HG03558 (cell line): ENCODE measurements at regions not wholly inside any gene's neighbourhood (a gene's known extent, or its start where the extent isn't known, plus 50 kb on each side); places are given as distances from the start of the nearest gene placed in this dataset.

Experiments used
- ATAC-seq: cut with Tn5 transposase; IDR thresholded peaks from one replicate; pipeline ENCODE4 v1.9.1; 2021; ENCODE audit warnings: moderate number of reproducible peaks; ENCODE audit not compliant: unreplicated experiment; ENCODE audit errors: extremely low read depth

DNA sequence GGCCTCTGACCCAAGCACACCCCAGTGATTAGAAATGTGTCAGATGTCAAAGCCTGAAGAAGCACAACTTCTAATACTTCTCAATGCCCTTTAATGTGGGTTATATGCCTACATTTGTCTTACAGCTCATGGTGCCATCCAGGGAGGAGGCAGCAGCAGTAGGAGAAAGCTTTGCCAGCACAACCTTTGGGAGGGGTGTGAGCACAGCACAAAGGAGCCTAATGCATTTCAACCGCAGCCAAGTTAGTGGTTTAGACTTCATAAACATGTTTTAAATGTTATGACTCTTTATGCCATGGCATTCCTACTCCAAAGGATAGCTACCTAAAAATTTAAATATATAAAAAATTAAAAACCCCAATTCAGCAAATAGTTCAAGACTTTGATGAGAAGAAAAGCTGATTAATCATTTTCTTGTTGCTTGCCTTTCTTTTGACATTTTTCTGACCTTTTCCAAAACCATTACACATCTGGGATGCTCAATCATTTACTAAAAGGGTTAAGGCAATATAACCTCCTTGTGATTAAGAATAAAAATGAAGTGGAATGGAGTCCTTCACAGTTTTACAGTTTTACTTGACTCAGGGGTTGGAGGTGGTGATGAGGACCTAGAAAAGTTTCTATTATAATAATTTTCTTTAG, 142.7 kb downstream of the DLEU7 start:
- no peak for ATAC-seq

DNA sequence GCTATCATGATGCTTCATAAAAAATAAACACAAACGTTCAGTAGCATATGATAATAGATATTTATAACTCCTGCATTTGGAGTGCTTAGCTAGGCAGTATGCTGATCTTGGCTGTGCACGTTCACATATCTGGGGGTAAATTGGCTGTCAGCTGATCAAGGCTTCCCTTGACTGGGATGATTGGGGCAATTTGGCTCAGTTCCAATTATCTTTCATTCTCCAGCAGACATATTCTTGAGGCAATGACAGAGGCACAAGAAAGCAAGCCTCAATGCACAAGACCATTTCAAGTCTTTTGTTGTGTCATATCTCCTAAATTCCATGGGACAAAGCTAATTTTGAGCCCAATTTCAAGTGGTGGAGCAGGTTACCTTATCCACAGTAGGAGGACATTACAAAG, 142.0 kb downstream of the DLEU7 start:
- ATAC-seq, result no peak

DNA sequence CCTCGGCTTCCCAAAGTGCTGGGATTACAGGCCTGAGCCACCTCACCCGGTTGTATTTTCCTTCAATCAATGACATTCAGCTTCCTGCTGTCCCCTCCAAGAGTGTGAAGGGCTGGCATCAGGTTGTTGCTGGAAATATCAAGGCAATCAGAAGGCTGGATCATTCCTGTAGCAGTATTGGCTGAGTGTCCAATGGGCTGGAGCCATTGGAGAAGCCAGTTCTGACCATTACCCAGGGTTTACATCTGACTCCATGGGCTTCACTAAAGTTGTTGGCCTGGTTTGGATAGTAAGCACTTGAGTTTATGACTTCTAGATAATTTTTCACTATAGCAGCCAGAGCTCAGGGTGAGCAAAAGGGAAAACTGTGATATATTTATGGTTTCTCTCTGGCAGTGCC, 137.0 kb downstream of the DLEU7 start:
- no peak for ATAC-seq

DNA sequence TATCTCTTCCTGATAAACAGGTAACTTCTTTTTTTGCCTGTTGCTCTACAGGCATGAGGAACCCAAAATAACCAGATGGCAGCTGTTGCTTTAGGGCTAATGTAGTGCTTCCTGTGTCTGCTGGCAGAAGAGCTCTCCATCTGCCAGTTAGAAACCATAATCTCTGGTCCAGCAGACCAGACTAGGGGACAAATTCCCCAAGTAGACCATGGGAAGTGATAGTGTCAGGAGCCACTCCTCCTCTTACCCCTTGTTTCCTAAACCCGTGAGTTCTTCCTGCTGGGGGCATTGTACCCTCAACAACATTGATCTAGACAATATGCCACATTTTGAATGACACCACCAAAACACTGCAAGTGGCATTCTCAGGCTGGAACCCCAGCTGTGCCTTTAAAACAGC, 135.9 kb downstream of the DLEU7 start:
- no peak for ATAC-seq

DNA sequence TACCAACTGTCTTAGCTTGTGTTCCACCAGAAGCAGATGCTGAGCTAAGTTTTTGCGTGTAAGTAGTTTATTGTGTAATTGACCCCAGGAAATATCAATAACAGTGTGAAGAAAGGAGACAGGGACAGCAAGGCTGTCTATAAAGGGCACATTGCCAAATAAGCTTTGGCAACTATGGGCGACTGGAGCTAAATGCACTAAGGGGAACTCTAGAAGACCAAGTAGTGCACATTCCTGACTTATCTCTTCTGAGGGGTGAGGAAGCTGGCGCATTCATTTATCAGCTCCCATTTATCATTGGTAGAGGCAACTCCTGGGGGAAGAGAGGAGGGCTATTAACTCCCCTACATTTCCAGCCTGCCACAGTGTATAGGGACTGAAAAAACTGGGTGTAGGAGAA, 135.0 kb downstream of the DLEU7 start:
- no peak for ATAC-seq

DNA sequence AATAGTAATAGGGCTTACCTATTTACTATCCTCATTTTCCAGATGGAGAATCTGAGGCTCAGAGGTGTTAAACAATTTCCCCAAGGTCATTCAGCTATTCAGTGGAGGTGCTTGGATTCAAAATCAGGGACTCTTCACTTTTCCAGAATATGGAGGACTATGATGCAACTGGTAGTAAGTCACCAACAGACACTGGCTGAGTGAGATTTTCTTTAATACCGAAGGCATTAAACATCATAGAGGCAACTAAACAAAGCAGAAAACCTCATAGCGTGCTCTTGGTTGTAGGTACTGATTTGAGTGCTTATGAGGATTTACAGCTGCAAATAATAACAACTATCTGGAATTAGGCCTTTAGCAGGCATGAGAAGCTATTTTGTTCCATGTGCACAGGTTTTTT, 134.4 kb downstream of the DLEU7 start:
- no peak for ATAC-seq

DNA sequence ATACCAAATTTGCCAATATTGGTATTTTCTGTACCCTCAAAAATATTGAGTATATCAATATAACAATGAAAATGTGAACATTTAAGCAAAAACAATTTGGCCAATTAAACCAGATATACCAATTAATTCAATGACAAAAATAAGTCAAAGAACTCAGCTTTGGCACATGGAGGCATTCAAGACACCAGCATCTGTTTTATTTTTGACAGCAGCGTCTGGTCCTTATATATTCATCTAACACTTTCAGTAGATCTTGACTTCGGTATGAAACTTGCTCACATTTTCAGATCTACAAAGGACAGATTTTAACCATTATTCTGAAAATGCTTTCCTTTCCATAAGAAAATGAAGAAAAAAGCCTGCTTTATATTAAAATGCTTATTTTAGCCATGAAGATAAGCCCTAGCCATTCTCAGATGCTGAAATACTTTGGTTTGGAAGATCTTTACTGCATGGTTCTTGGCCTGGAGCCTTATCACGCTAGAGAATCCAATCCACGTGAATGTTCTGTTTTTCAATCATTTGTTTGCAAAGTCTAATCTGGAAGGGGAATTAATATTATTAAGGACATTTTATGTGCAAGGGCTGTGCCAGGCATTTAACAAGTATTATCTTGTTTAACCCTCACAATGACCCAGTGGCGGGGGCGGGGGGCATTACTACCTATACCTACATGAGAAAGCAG, 132.2 kb downstream of the DLEU7 start:
- ATAC-seq, result no peak

DNA sequence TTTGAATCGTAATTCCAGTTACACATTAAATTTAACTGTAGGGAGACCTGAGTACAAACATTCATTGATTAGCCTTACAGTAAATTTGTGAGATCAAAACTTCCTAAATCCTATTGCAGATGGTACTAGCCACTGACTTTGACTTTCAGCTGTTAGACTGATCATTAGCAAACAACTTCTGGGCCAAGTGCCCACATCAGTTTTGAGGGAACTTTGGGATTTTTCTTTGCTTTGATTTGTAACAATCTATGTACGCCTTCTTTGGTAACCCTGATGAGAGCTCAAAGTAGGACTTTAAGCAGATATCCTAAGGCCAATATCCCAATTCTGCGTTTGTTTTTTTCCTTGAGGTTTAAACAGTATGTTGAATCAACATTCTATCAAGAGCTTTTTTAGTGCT, 131.5 kb downstream of the DLEU7 start:
- ATAC-seq, result no peak

DNA sequence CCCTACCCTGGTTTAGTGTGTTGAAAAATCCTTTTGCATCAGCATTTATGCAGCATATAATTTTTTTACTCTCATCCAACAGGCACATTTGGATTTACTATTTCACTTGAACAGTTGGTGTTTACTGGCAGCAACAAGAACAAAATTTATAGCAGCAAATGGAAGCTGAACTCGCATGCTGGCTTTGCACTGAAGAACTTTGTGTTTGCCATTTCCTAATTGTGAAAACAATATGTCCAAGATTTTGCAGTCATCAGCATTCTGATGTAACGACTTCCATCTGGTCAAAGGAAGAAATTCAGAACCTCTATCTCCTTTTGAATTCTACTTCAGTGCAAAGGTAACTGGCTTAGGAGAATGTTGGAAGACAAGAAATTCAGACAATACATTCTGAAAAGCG, 131.0 kb downstream of the DLEU7 start:
- ATAC-seq, result no peak

DNA sequence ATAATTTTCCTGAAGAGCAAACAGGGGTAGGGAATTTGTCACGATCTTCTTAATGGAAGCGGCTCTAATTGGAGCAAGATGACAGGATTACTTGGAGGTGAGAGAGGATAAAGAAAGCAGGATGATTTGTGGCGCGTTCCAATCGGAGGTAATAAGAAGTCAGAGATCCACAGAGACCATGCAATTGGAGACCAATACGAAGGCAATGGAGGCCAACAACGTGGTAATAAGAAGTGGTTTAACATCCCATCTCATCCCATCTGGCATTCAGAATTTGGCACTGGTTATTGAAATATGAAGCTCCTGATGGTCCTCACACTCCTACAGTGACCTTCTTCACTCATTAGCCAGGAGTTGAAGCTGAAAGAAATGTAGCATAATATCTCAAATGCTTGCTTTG, 130.6 kb downstream of the DLEU7 start:
- ATAC-seq, result no peak

DNA sequence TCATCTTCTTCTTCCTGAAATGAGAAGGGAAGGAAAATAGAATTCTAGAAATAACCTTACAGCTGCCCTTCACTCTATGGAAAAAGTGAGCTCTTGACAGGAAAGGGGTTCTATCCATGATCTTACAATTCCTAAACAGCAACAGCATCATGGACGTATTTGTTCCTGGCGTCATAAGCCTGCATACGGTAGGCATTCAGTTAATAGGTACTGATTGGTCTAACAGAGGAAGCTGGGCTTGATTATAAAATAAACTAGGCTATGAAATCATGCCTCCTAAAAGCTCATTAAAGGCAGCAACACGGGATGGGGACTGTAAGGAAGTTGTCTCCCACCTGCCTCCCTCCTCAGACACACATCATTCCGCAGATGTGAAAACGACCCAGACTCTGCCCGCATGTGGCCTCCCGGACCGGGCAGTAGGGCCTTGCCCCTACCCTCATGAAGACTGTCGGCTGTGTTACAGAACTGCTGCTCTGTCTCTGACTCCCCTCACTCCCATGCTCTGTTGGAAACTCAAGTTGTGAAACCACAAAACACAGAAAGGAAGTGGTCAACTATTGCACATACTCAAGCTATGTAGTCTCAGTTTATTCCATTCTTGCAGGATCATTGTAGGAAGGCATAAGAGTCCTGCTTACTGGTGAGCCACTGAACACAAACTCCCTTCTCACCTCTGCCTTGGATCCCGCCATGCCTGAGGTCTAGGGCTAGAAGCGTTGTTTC, 129.8 kb downstream of the DLEU7 start:
- ATAC-seq, result no peak

DNA sequence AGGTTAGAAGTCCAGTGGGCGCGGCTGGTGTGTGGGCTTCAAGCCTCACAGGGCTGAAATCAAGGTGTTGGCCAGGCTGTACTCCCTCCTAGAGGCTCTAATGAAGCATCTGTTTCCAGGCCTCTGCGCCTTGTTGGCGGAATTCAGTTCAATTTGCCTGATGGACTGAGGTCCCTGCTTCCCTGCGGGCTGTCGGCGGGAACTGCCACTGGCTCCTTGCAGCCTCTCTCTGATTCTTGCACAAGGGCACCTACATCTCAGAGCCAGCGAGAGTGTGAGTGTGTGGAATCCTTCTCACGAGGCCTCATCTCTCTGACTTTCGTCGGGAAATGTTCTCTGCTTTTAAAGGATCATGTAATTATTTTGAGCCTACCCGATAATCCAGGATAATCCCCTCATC, 128.6 kb downstream of the DLEU7 start:
- ATAC-seq, result no peak

DNA sequence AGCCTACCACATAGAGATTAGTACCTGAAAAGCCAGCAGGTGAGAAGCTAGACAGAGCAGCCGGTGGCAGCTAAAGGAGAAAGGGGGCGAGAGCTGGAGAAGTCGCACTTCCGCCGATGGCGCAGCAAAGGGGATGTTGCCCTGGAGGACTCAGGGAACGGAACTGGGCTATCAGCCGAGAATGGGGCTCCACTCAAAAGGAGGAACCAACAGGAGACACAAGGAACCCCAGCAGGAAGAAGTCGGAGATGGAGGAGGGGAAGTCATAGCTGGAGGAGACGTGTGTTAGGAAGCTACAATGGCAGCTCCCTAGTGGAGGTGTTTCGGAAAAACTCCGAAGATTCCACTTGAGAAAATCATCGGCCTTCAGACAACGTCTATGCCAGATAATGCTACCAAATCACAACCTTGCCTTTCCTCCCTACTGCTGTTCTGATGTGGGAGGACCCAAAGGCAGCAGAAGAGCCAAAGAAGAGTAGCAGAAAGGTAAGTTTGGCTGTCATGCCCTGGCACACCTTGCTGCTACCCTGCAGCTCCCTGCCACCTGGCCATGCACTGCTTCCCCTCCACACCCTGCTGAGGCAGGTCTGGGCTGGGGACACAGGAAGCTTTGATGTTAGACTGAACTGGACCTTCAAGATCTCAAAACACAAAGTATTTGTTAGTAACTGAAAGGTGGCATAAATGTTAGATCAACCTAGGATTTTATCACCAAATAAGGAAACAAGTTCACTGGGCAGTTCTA, 127.9 kb downstream of the DLEU7 start:
- no peak for ATAC-seq

DNA sequence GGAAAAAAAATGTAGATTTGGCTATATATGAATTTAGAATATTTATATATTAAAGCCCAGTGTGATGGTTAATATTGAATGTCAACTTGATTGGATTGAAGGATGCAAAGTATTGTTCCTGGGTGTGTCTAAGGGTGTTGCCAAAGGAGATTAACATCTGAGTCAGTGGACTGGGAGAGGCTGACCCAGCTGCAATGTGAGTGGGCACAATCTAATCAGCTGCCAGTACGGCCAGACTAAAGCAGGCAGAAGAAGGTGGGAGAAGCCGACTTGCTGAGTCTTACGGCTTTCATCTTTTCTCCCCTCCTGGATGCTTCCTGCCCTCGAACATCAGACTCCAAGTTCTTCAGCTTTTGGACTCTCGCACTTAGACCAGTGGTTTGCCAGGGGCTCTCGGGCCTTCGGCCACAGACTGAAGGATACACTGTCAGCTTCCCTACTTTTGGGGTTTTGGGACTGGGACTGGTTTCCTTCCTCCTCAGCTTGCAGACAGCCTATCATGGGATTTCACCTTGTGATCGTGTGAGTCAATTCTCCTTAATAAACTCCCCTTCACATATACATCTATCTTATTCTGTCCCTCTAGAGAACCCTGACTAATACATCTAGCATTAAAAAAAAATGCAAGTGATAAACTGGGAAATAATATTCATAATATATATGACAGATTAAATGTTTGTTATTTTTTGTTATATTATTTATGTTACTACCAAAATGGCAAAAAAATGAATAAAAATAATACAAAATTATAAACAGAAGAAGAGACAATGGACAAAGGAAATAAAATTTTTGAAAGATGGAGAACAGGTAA, 122.4 kb downstream of the DLEU7 start:
- ATAC-seq, result no peak

DNA sequence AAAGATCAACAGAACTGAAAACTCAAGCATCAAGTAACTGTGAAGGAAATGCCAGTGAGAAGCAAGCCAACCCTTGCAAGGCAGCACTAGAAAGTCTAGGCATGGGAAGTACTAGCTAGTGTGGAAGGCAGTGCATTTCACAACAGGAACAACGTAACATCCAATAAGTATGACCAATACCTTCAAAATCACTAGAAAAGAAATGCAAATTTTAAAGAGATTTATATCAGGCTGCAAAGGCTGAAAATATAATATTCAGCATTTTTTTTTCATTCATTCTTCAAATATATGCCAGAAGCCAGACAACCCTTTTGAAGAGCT, 121.9 kb downstream of the DLEU7 start:
- ATAC-seq, result no peak

DNA sequence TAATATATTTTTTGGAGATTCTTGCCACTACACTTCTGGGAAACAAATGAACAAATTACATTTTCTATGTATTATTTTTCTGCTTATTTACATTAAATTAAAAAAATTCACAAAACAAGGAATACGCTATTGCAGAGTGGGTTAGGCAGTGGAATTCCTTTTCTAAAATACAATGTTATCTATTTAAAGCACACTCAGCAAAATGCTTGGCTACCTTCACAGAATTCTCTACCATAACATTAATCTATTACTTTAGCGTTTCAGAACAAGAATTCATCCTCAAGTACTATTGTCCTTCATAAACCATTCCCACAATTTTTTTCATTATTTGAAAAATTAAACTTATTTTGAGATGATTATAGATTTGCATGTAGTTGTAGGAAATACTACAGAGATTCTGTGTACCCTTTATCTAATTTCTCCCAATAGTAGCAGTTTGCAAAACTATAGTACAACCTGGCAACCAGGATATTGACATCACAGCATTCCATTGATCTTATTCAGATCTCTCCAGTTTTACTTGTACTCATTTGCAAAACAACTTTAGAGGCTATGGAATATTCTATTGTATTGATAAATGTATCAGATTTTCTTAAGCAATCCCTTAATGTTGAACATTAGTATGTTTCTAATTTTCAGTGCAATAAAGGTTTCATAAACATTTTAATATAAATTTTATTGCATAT, 120.9 kb downstream of the DLEU7 start:
- no peak for ATAC-seq

DNA sequence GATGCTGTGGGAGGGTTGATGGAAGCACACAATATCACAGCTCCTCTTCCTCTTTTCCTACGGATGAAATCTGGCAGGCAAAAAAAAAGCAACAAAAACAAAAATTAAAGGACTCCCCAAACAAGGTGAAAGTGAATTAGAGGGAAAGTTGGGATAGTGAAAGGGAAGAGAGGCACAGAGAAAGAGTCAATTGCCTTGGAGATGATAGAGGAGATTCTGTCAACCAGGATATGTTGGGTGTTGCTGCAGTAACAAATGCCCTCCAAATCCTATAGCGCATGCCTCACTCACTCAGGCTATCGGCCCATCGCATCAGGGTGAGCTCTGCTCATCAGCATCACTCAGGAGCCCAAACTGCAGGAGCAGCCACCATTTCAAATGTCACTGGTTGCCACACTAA, 119.1 kb downstream of the DLEU7 start:
- no peak for ATAC-seq

DNA sequence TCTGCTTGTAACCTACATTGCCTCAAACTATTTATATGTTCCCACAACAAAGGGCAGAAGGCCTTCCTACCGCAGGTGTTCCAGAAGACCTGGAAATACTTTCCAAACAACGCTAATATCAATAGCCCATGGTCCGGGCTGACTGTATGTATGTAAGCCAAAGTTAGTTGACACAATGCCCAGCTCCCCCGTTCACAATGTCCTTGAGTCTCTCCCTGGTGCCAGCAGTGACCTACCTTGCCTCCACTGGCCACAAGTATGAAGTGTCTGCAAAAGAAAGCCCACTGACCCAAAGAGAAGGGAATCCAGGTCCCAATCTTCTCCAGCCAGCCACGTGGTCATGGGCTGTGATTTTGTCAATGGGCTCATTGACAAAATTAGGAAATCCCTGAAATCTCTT, 118.6 kb downstream of the DLEU7 start:
- no peak for ATAC-seq

DNA sequence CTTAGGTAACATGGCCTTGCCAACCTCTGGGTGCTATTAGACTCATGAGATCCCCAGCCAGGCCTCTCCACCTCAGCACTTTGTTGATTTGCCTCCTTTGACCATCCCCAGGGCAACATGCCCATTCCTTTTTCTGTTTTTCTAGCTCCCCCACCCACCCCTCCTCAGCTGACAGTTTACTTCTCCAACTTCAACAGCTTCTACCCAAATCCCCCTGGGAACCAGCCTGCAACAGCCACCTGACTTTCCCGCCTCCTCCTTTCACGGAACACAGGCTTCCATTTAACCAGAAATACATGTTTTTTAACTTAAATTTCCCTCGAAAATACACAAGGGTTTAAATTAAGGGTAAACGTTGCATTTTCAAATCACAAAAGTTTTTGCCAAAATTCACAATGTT, 117.3 kb downstream of the DLEU7 start:
- no peak for ATAC-seq

DNA sequence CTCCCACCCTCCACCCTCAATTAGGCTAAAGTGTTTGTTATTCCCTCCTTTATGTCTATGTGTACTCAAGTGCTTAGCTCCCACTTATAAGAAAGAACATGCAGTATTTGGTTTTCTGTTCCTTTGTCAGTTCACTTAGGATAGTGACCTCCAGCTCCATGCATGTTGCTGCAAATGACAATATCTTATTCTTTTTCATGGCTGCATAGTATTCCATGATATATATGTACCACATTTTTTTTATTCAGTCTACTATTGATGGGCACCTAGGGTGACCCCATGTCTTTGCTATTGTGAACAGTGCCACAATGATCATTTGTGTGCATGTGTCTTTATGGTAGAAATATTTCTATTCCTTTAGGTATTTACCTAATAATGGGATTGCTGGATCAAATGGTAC, 114.3 kb downstream of the DLEU7 start:
- no peak for ATAC-seq
